Astrocyte of the cerebellum (primary cell): ENCODE measurements at regions not wholly inside any gene's neighbourhood (a gene's known extent, or its start where the extent isn't known, plus 50 kb on each side); places are given as distances from the start of the nearest gene placed in this dataset.
A peak's percentile ranks its signal among the peaks of the same experiment; 100 is the strongest.

ENCODE experiments used
- DNase-seq: peaks from one replicate; pipeline ENCODE4 v3.0.0-alpha.2; 2011; ENCODE audit warnings: low read depth
- H3K4me3 ChIP-seq: 2 replicates; pipeline ENCODE4 v1.5.1; 2011; ENCODE audit warnings: mild to moderate bottlenecking, low read depth, low read length, moderate library complexity
- CTCF ChIP-seq: IDR thresholded peaks from 2 replicates; pipeline ENCODE4 v1.5.1; 2012; ENCODE audit warnings: low read length, low read depth, moderate library complexity, mild to moderate bottlenecking; ENCODE audit errors: missing control alignments
- in situ Hi-C: cut with HindIII; loops from 2 replicates; pipeline ENCODE4 v1.10.0; 2017; ENCODE audit warnings: low sequenced_read_pairs

GRCh38 chrX:9367421-9367820 is 97.4 kb upstream of the TBL1X start:
- DNase-seq, result no peak
- no peak overlapping the region for H3K4me3 ChIP-seq
- no peak for TF ChIP-seq CTCF
- in situ Hi-C loops, result no loop called here

- no peak for DNase-seq
- no peak overlapping the region for H3K4me3 ChIP-seq
- in situ Hi-C loops, result no loop called here
- TF ChIP-seq CTCF, result no peak
Observed at GRCh38 chrX:9368262-9368661, 96.6 kb upstream of the TBL1X start.

- no peak for TF ChIP-seq CTCF
- H3K4me3 ChIP-seq, result no peak overlapping the region
- in situ Hi-C loops, result no loop called here
- DNase-seq, result no peak
Observed at GRCh38 chrX:9369802-9370291, 95.0 kb upstream of the TBL1X start.

- in situ Hi-C loops, result no loop called here
- no peak overlapping the region for H3K4me3 ChIP-seq
- peak; percentile 45 for DNase-seq
- TF ChIP-seq CTCF, result no peak
Observed at GRCh38 chrX:9370893-9371292, 94.0 kb upstream of the TBL1X start.

- no peak overlapping the region for H3K4me3 ChIP-seq
- no peak for TF ChIP-seq CTCF
- no peak for DNase-seq
- in situ Hi-C loops, result no loop called here
Observed at GRCh38 chrX:9372866-9373265, 92.0 kb upstream of the TBL1X start.

GRCh38 chrX:9373789-9374188 is 91.1 kb upstream of the TBL1X start:
- no peak for TF ChIP-seq CTCF
- no peak overlapping the region for H3K4me3 ChIP-seq
- DNase-seq, result no peak
- in situ Hi-C loops, result no loop called here

GRCh38 chrX:9374555-9374954 is 90.3 kb upstream of the TBL1X start:
- TF ChIP-seq CTCF, result no peak
- in situ Hi-C loops, result no loop called here
- H3K4me3 ChIP-seq, result no peak overlapping the region
- DNase-seq, result no peak
